WTC11 (cell line): ENCODE measurements at regions not wholly inside any gene's neighbourhood (a gene's known extent, or its start where the extent isn't known, plus 50 kb on each side); places are given as distances from the start of the nearest gene placed in this dataset.

Experiments
- ATAC-seq: fragments of 200-7000 bp; cut with Tn5 transposase; 2 replicates; pipeline ENCODE4 v1.10.0; 2021; ENCODE audit warnings: mild to moderate bottlenecking, moderate library complexity
- CTCF ChIA-PET: fragments of 300-600 bp; sonication (Branson Sonifier 250); formaldehyde crosslinking; loops from one replicate; lab custom pipeline; 2021; ENCODE audit warnings: antibody characterized with exemption; lab: Charles Lee
- POLR2A ChIA-PET: fragments of 350-600 bp; sonication (Branson Sonifier 250); formaldehyde crosslinking; loops from one replicate; lab custom pipeline; 2021; ENCODE audit warnings: antibody characterized with exemption; lab: Charles Lee
- DNase-seq: peaks from one replicate; pipeline ENCODE4 v3.0.0; 2021; ENCODE audit warnings: low spot score
- H3K27ac Mint-ChIP-seq: 2 replicates; pipeline ENCODE4 v1.8.0; 2021; ENCODE audit warnings: mixed read lengths
- H3K27me3 Mint-ChIP-seq: 2 replicates; pipeline ENCODE4 v1.8.0; 2021; ENCODE audit warnings: low read depth, mild to moderate bottlenecking, moderate library complexity, mixed read lengths
- H3K36me3 Mint-ChIP-seq: 2 replicates; pipeline ENCODE4 v1.8.0; 2021; ENCODE audit warnings: mixed read lengths
- H3K4me1 Mint-ChIP-seq: 2 replicates; pipeline ENCODE4 v1.8.0; 2022; ENCODE audit warnings: mixed read lengths
- H3K4me3 Mint-ChIP-seq: 2 replicates; pipeline ENCODE4 v1.8.0; 2021; ENCODE audit warnings: mild to moderate bottlenecking, moderate library complexity, mixed read lengths
- H3K9me3 Mint-ChIP-seq: 2 replicates; pipeline ENCODE4 v1.8.0; 2021; ENCODE audit warnings: mixed read lengths
- KAT7 ChIP-seq: sonication (generic); formaldehyde crosslinking; IDR thresholded peaks from 2 replicates; pipeline ENCODE4 v1.8.1; 2023; ENCODE audit warnings: missing genetic modification reagents, mild to moderate bottlenecking, borderline replicate concordance
- MXD4 ChIP-seq: fragments of 250-450 bp; sonication (Bioruptor Pico); IDR thresholded peaks from 2 replicates; pipeline ENCODE4 v1.8.0; 2021; ENCODE audit warnings: mild to moderate bottlenecking, moderate library complexity, borderline replicate concordance
- NR1H2 ChIP-seq: sonication (generic); formaldehyde crosslinking; IDR thresholded peaks from 2 replicates; pipeline ENCODE4 v1.9.0; 2021; ENCODE audit warnings: mild to moderate bottlenecking, moderate library complexity, missing genetic modification reagents
- NR3C1 ChIP-seq: sonication (generic); formaldehyde crosslinking; conservative IDR thresholded peaks from 2 replicates; pipeline ENCODE4 v1.8.1; 2023; ENCODE audit warnings: low read depth, mild to moderate bottlenecking, missing genetic modification reagents
- RELA ChIP-seq: sonication (generic); formaldehyde crosslinking; IDR thresholded peaks from 2 replicates; pipeline ENCODE4 v1.8.1; 2022; ENCODE audit warnings: missing genetic modification reagents, mild to moderate bottlenecking, borderline replicate concordance
- SMAD4 ChIP-seq: sonication (generic); formaldehyde crosslinking; IDR thresholded peaks from 2 replicates; pipeline ENCODE4 v1.8.0; 2022; ENCODE audit warnings: mild to moderate bottlenecking, missing genetic modification reagents
- SOX15 ChIP-seq: fragments of 250-450 bp; sonication (Bioruptor Pico); IDR thresholded peaks from 2 replicates; pipeline ENCODE4 v1.9.0; 2021; ENCODE audit warnings: mild to moderate bottlenecking
- ZBTB21 ChIP-seq: sonication (generic); formaldehyde crosslinking; IDR thresholded peaks from 2 replicates; pipeline ENCODE4 v1.8.1; 2023; ENCODE audit warnings: mild to moderate bottlenecking, missing genetic modification reagents, borderline replicate concordance
- ZNF138 ChIP-seq: sonication (generic); formaldehyde crosslinking; conservative IDR thresholded peaks from 2 replicates; pipeline ENCODE4 v1.8.1; 2022; ENCODE audit warnings: mild to moderate bottlenecking, moderate library complexity, missing genetic modification reagents
- ZNF219 ChIP-seq: sonication (generic); formaldehyde crosslinking; IDR thresholded peaks from 2 replicates; pipeline ENCODE4 v1.8.0; 2023; ENCODE audit warnings: missing genetic modification reagents, mild to moderate bottlenecking, borderline replicate concordance
- ZNF232 ChIP-seq: sonication (generic); formaldehyde crosslinking; IDR thresholded peaks from 2 replicates; pipeline ENCODE4 v1.8.0; 2022; ENCODE audit warnings: mild to moderate bottlenecking, missing genetic modification reagents
- ZNF396 ChIP-seq: fragments of 250-450 bp; sonication (Bioruptor Pico); IDR thresholded peaks from 2 replicates; pipeline ENCODE4 v1.8.0; 2021; ENCODE audit warnings: mild to moderate bottlenecking, moderate library complexity, borderline replicate concordance
- ZNF416 ChIP-seq: fragments of 250-450 bp; sonication (Bioruptor Pico); IDR thresholded peaks from 2 replicates; pipeline ENCODE4 v1.9.0; 2021; ENCODE audit warnings: mild to moderate bottlenecking, inconsistent platforms
- TF ChIP-seq, protein P1 (sequence below): sonication (generic); formaldehyde crosslinking; IDR thresholded peaks from 2 replicates; pipeline ENCODE4 v1.8.0; 2023; ENCODE audit warnings: missing genetic modification reagents
- TF ChIP-seq, protein P2 (sequence below): fragments of 250-450 bp; sonication (Bioruptor Pico); IDR thresholded peaks from 2 replicates; pipeline ENCODE4 v1.9.0; 2021; ENCODE audit warnings: mild to moderate bottlenecking
- TF ChIP-seq, protein P3 (sequence below): sonication (generic); formaldehyde crosslinking; IDR thresholded peaks from 2 replicates; pipeline ENCODE4 v1.8.1; 2023; ENCODE audit warnings: mild to moderate bottlenecking, missing genetic modification reagents
- TF ChIP-seq, protein P4 (sequence below): sonication (generic); formaldehyde crosslinking; IDR thresholded peaks from 2 replicates; pipeline ENCODE4 v1.8.0; 2022; ENCODE audit warnings: missing genetic modification reagents
- TF ChIP-seq, protein P5 (sequence below): sonication (generic); formaldehyde crosslinking; IDR thresholded peaks from 2 replicates; pipeline ENCODE4 v1.8.1; 2023; ENCODE audit warnings: mild to moderate bottlenecking, missing genetic modification reagents
- TF ChIP-seq, protein P6 (sequence below): sonication (generic); formaldehyde crosslinking; IDR thresholded peaks from 2 replicates; pipeline ENCODE4 v1.8.0; 2022; ENCODE audit warnings: mild to moderate bottlenecking, missing genetic modification reagents
- TF ChIP-seq, protein P7 (sequence below): sonication (generic); formaldehyde crosslinking; IDR thresholded peaks from 2 replicates; pipeline ENCODE4 v1.8.1; 2022; ENCODE audit warnings: mild to moderate bottlenecking, moderate library complexity, missing genetic modification reagents

DNA sequence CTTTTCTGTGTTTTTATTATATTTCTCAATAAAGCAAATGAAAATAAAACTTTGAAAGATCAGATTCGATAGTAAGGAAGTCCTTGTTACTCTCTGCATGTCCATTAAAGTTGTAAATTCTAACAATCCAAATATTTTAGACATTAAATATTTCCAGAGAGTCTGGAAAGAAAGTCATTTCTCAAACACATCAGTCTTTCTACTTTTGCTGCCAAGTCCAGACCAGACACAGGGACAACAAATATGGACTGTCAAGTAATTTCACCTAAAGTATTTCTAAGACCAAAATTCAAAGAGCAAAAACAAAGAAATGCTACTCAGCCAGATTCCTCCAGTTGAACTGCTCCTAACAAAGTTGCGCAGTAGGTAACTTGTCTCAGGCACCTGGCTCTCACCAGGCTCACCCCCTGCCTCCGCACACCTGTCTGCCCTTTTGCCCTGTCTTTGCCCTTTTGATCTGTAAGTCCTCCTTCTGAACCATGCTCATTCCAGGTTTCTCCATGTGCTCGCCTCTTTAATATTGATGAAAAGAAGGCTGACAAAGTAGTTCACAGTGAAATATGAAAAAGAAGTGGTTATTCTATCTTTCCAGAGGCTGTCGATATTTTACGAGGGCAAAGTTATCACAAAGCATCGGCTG, 300.5 kb downstream of the C7orf25 start (continued):
- TF ChIP-seq ZNF232: no peak
- TF ChIP-seq ZNF396 (CRISPR knock-in tag): no peak
- TF ChIP-seq, protein P1, sequence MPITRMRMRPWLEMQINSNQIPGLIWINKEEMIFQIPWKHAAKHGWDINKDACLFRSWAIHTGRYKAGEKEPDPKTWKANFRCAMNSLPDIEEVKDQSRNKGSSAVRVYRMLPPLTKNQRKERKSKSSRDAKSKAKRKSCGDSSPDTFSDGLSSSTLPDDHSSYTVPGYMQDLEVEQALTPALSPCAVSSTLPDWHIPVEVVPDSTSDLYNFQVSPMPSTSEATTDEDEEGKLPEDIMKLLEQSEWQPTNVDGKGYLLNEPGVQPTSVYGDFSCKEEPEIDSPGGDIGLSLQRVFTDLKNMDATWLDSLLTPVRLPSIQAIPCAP: no peak
- TF ChIP-seq NR1H2: no peak
- TF ChIP-seq SMAD4 (CRISPR knock-in tag): no peak
- TF ChIP-seq ZNF138 (CRISPR knock-in tag): no peak

DNA sequence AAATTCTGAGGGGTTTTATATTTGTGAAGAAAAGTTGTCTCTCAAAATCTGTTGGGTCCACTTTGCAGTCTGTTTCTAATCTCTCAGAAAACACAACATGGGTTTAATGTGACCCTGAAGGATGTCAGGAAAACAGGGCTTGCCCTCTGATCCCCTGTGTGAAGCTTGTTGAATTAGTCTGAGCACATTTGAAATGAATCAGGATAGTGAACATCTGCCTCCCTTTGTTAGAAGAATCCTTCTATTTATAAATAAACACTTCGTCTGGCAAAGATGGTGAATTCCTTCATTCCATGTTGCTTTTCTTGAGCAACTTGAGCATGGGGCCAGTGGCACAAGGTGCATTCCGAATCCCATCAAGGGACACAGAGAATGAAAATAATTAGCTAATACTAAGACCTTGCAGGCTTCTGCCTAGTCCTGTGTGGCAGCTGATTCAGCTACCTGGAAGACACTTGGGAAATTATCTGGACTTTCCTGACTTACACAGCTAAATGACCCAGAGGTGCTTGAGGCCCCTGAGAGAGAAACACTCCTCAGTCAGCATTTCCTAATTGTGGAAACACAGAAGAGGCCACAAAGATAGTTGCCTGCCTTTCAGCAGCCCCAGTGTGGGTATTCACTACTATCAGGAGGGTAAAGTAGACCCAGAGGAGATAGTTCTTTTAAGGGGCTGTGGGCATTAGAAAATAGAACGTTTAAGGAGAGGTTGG, 305.5 kb downstream of the C7orf25 start:
- Mint-ChIP-seq H3K4me3 (no peak overlapping the region), H3K36me3 (peaks cover 5% of the 10 kb centered on the region; the same call in 1 of the 2 replicates), H3K27me3 (no peaks in the 10 kb centered on the region), H3K4me1 (no peaks in the 10 kb centered on the region; the same call in 1 of the 2 replicates), H3K9me3 (peaks cover 16% of the 10 kb centered on the region), H3K27ac (no peak overlapping the region)
- no peak for TF ChIP-seq NR1H2
- TF ChIP-seq, protein P2, sequence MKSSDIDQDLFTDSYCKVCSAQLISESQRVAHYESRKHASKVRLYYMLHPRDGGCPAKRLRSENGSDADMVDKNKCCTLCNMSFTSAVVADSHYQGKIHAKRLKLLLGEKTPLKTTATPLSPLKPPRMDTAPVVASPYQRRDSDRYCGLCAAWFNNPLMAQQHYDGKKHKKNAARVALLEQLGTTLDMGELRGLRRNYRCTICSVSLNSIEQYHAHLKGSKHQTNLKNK (CRISPR knock-in tag): no peak
- TF ChIP-seq NR3C1: no peak
- TF ChIP-seq, protein P3, sequence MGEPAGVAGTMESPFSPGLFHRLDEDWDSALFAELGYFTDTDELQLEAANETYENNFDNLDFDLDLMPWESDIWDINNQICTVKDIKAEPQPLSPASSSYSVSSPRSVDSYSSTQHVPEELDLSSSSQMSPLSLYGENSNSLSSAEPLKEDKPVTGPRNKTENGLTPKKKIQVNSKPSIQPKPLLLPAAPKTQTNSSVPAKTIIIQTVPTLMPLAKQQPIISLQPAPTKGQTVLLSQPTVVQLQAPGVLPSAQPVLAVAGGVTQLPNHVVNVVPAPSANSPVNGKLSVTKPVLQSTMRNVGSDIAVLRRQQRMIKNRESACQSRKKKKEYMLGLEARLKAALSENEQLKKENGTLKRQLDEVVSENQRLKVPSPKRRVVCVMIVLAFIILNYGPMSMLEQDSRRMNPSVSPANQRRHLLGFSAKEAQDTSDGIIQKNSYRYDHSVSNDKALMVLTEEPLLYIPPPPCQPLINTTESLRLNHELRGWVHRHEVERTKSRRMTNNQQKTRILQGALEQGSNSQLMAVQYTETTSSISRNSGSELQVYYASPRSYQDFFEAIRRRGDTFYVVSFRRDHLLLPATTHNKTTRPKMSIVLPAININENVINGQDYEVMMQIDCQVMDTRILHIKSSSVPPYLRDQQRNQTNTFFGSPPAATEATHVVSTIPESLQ (CRISPR knock-in tag): no peak
- TF ChIP-seq, protein P4, sequence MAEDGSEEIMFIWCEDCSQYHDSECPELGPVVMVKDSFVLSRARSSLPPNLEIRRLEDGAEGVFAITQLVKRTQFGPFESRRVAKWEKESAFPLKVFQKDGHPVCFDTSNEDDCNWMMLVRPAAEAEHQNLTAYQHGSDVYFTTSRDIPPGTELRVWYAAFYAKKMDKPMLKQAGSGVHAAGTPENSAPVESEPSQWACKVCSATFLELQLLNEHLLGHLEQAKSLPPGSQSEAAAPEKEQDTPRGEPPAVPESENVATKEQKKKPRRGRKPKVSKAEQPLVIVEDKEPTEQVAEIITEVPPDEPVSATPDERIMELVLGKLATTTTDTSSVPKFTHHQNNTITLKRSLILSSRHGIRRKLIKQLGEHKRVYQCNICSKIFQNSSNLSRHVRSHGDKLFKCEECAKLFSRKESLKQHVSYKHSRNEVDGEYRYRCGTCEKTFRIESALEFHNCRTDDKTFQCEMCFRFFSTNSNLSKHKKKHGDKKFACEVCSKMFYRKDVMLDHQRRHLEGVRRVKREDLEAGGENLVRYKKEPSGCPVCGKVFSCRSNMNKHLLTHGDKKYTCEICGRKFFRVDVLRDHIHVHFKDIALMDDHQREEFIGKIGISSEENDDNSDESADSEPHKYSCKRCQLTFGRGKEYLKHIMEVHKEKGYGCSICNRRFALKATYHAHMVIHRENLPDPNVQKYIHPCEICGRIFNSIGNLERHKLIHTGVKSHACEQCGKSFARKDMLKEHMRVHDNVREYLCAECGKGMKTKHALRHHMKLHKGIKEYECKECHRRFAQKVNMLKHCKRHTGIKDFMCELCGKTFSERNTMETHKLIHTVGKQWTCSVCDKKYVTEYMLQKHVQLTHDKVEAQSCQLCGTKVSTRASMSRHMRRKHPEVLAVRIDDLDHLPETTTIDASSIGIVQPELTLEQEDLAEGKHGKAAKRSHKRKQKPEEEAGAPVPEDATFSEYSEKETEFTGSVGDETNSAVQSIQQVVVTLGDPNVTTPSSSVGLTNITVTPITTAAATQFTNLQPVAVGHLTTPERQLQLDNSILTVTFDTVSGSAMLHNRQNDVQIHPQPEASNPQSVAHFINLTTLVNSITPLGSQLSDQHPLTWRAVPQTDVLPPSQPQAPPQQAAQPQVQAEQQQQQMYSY: no peak
- no peak for TF ChIP-seq ZNF232
- ATAC-seq: no peak
- CTCF ChIA-PET: no interaction called here
- no peak for DNase-seq
- POLR2A ChIA-PET: no interaction called here

DNA sequence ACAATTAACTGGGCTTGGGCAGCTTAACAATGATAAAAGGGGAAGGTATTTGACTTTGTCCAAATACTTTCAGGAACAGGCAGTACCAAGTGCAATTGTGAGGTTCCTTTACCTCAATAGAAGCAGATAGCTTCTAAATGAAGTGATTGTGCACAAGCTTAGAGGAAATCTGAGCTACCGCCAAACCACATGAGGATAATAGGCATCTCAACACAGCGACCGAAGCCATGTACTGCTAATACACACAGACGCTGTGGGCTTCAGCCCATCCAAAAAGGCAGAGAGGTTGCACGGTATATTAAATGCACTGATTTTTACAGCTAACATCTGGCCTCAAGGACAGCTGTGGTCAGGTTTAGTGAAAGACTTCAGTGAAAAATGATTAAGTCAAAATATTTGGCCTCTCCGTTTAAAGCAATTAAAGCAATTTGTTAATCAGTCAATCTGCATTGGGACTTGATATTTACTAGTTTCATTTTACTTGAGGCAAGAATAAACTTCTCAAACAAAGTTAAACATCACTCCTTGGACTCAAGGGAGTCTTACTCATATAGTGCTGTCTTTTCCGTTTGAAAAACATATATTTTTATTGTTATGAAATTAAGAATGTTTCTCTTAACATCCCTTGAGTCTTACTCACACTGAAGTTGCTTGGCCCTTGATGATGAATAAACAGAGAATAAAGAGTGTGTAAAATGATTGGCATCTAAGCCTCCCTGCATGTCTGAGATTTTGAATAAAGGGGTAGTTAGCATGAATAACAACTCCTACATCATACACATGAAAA, 306.3 kb downstream of the C7orf25 start:
- DNase-seq: no peak
- no peak overlapping the region for H3K27ac Mint-ChIP-seq
- H3K9me3 Mint-ChIP-seq: peaks cover 19% of the 10 kb centered on the region
- POLR2A ChIA-PET: no interaction called here
- no peak overlapping the region for H3K4me3 Mint-ChIP-seq
- ATAC-seq: no peak
- TF ChIP-seq ZNF416 (CRISPR knock-in tag) (no peak), KAT7 (no peak), ZNF219 (CRISPR knock-in tag) (no peak), ZBTB21 (CRISPR knock-in tag) (no peak), MXD4 (CRISPR knock-in tag) (no peak), RELA (CRISPR knock-in tag) (no peak), SOX15 (CRISPR knock-in tag) (no peak)
- TF ChIP-seq, protein P5, sequence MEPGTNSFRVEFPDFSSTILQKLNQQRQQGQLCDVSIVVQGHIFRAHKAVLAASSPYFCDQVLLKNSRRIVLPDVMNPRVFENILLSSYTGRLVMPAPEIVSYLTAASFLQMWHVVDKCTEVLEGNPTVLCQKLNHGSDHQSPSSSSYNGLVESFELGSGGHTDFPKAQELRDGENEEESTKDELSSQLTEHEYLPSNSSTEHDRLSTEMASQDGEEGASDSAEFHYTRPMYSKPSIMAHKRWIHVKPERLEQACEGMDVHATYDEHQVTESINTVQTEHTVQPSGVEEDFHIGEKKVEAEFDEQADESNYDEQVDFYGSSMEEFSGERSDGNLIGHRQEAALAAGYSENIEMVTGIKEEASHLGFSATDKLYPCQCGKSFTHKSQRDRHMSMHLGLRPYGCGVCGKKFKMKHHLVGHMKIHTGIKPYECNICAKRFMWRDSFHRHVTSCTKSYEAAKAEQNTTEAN (CRISPR knock-in tag): no peak
- TF ChIP-seq, protein P6, sequence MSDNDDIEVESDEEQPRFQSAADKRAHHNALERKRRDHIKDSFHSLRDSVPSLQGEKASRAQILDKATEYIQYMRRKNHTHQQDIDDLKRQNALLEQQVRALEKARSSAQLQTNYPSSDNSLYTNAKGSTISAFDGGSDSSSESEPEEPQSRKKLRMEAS (CRISPR knock-in tag): no peak
- TF ChIP-seq, protein P7, sequence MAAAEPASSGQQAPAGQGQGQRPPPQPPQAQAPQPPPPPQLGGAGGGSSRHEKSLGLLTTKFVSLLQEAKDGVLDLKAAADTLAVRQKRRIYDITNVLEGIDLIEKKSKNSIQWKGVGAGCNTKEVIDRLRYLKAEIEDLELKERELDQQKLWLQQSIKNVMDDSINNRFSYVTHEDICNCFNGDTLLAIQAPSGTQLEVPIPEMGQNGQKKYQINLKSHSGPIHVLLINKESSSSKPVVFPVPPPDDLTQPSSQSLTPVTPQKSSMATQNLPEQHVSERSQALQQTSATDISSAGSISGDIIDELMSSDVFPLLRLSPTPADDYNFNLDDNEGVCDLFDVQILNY (CRISPR knock-in tag): no peak
- no peaks in the 10 kb centered on the region for H3K27me3 Mint-ChIP-seq
- CTCF ChIA-PET: interaction anchor here (1.0 kb wide), 1 partner anchor 665 kb away, joined by 4 read pairs; no protein-coding TSS in a partner anchor
- H3K4me1 Mint-ChIP-seq: no peaks in the 10 kb centered on the region; the same call in 1 of the 2 replicates
- peaks cover 5% of the 10 kb centered on the region; the same call in 1 of the 2 replicates for H3K36me3 Mint-ChIP-seq
